Endothelial cell of umbilical vein (primary cell): ENCODE measurements at regions not wholly inside any gene's neighbourhood (a gene's known extent, or its start where the extent isn't known, plus 50 kb on each side); places are given as distances from the start of the nearest gene placed in this dataset.

ENCODE experiments used
- BruUV-seq: library from RNA; stranded (reverse); fragments of 400-500 nt; replicated peaks from 2 replicates; lab custom pipeline; 2021; lab: Mats Ljungman, UMichigan
- CTCF ChIA-PET: fragments of 300-600, 350-600 bp; sonication (Branson Sonifier 250); formaldehyde crosslinking; loops from one replicate; lab custom pipeline; 2021; ENCODE audit warnings: antibody characterized with exemption, inconsistent platforms; lab: Charles Lee
- POLR2A ChIA-PET: fragments of 300-600, 350-600 bp; sonication (Branson Sonifier 250); formaldehyde crosslinking; loops from one replicate; lab custom pipeline; 2021; ENCODE audit warnings: antibody characterized with exemption, inconsistent platforms; lab: Charles Lee
- DNase-seq: peaks from one replicate; pipeline ENCODE4 v3.0.0-alpha.2; 2011; ENCODE audit warnings: low read depth, low spot score
- FAIRE-seq: peaks from 2 replicates; lab custom pipeline; 2011; peaks lifted over from hg19 to GRCh38; lab: Jason Lieb, UNC
- H2AFZ ChIP-seq: 2 replicates; pipeline ENCODE4 v1.6.0; 2012; ENCODE audit warnings: low read depth, low read length, control low read depth, inconsistent platforms
- H3K27ac ChIP-seq: 2 replicates; pipeline ENCODE4 v1.5.1; 2011; ENCODE audit warnings: low read depth, mild to moderate bottlenecking, control low read depth, low read length, moderate library complexity; ENCODE audit not compliant: insufficient read depth
- H3K27me3 ChIP-seq, 2 experiments: 2 replicates each; pipeline versions ENCODE4 v1.6.0 to v1.6.1; 2011; ENCODE audit warnings: low read length in 2 of 2, mixed read lengths in 1 of 2; ENCODE audit not compliant: control insufficient read depth in 2 of 2, insufficient read depth in 2 of 2
- H3K36me3 ChIP-seq, 2 experiments: 2 replicates in 1 of 2; 3 replicates in 1 of 2; pipeline ENCODE4 v1.5.1; 2011; ENCODE audit warnings: low read length in 2 of 2, mild to moderate bottlenecking in 1 of 2, moderate library complexity in 1 of 2; ENCODE audit not compliant: control insufficient read depth in 2 of 2, insufficient read depth in 2 of 2; ENCODE audit errors: extremely low read depth in 1 of 2
- H3K4me1 ChIP-seq: 3 replicates; pipeline ENCODE4 v1.5.1; 2011; ENCODE audit warnings: mild to moderate bottlenecking, low read length; ENCODE audit not compliant: control insufficient read depth, insufficient read depth; ENCODE audit errors: extremely low read depth
- H3K4me2 ChIP-seq: 2 replicates; pipeline ENCODE4 v1.6.1; 2011; ENCODE audit warnings: low read length, control low read depth, mixed read lengths; ENCODE audit not compliant: insufficient read depth
- H3K4me3 ChIP-seq, 3 experiments: fragments of 200-600 bp in 1 of 3; sonication (generic), shearing (Covaris generic) in 1 of 3; replicated peaks in 1 of 3; 2 replicates each; pipeline ENCODE4 v1.5.1; 2011 to 2016; ENCODE audit warnings: control low read depth in 3 of 3, low read length in 3 of 3, mild to moderate bottlenecking in 2 of 3, inconsistent platforms in 1 of 3, low read depth in 1 of 3, moderate library complexity in 1 of 3; ENCODE audit not compliant: insufficient read depth in 1 of 3
- H3K79me2 ChIP-seq: 2 replicates; pipeline ENCODE4 v1.6.0; 2012; ENCODE audit warnings: low read length, inconsistent platforms; ENCODE audit not compliant: control insufficient read depth, insufficient read depth
- H3K9ac ChIP-seq: replicated peaks from 2 replicates; pipeline ENCODE3; 2011; ENCODE audit warnings: low read length, control low read depth; ENCODE audit not compliant: insufficient read depth; ENCODE audit errors: extremely low read depth
- H3K9me1 ChIP-seq: replicated peaks from 3 replicates; pipeline ENCODE4 v1.6.0; 2011; ENCODE audit warnings: mild to moderate bottlenecking, low read length; ENCODE audit not compliant: control insufficient read depth, insufficient read depth; ENCODE audit errors: extremely low read depth
- H3K9me3 ChIP-seq: replicated peaks from 2 replicates; pipeline ENCODE4 v1.5.1; 2012; ENCODE audit warnings: low read length, inconsistent platforms; ENCODE audit not compliant: control insufficient read depth, insufficient read depth
- H4K20me1 ChIP-seq: replicated peaks from 2 replicates; pipeline ENCODE3; 2011; ENCODE audit warnings: mild to moderate bottlenecking, low read length; ENCODE audit not compliant: control insufficient read depth, insufficient read depth; ENCODE audit errors: extremely low read depth
- EZH2 ChIP-seq: IDR thresholded peaks from 2 replicates; pipeline ENCODE4 v1.6.1; 2012; ENCODE audit warnings: borderline replicate concordance, low read depth, mild to moderate bottlenecking, moderate library complexity, low read length, inconsistent platforms; ENCODE audit not compliant: severe bottlenecking
- FOS ChIP-seq: IDR thresholded peaks from 2 replicates; pipeline ENCODE4 v1.6.1; 2011; ENCODE audit warnings: mild to moderate bottlenecking, low read length, moderate library complexity, borderline replicate concordance; ENCODE audit not compliant: insufficient read depth
- GATA2 ChIP-seq: IDR thresholded peaks from 2 replicates; pipeline ENCODE4 v1.7.0; 2011; ENCODE audit warnings: low read depth, mild to moderate bottlenecking, moderate library complexity, mixed read lengths, low read length; ENCODE audit not compliant: insufficient read length, insufficient read depth
- POLR2A ChIP-seq: IDR thresholded peaks from 2 replicates; pipeline ENCODE4 v1.6.1; 2012; ENCODE audit warnings: low read depth, mild to moderate bottlenecking, control low read depth, low read length
- dilution Hi-C: fragments of 300-500 bp; cut with MboI; formaldehyde crosslinking; loops from one replicate; pipeline ENCODE4 v1.15.0; 2019; ENCODE audit warnings: low sequenced_read_pairs; ENCODE audit not compliant: extremely low pct_ligation_motif_present
- intact Hi-C: fragments of 100-400 bp; cut with micrococcal nuclease; formaldehyde crosslinking; loops from one replicate; pipeline ENCODE4 v1.10.0; 2022

GRCh38 chr7:106418094-106418493, 133.3 kb upstream of the NAMPT start:
- BruUV-seq: no TSS peak
- FAIRE-seq (peak; percentile 66), DNase-seq (peak; percentile 54)
- H3K4me3 ChIP-seq: no peak overlapping the region
- H2AFZ ChIP-seq: no peak overlapping the region
- no peak overlapping the region for H3K4me2 ChIP-seq
- H3K4me1 ChIP-seq: peaks cover 9% of the 10 kb centered on the region
- ChIA-PET CTCF (interaction anchor here (1.0 kb wide), 2 partner anchors 16 to 241 kb away, joined by 3 to 4 read pairs; no protein-coding TSS in a partner anchor), POLR2A (no interaction called here)
- intact Hi-C loops: no loop called here
- H3K36me3 ChIP-seq: no peaks in the 10 kb centered on the region
- no peak overlapping the region for H3K27ac ChIP-seq
- H3K9ac ChIP-seq: no peak overlapping the region
- no peaks in the 10 kb centered on the region for H3K9me3 ChIP-seq
- H3K27me3 ChIP-seq: no peaks in the 10 kb centered on the region
- no peaks in the 10 kb centered on the region for H4K20me1 ChIP-seq
- no peaks in the 10 kb centered on the region for H3K9me1 ChIP-seq
- H3K79me2 ChIP-seq: no peaks in the 10 kb centered on the region
- no peak for TF ChIP-seq FOS
- TF ChIP-seq EZH2: no peak
- dilution Hi-C loops: no loop called here

- TF ChIP-seq POLR2A (no peak), FOS (peak; percentile 53), GATA2 (peak; percentile 68)
- CTCF ChIA-PET: interaction anchor here (1.0 kb wide), 2 partner anchors 15 to 241 kb away, joined by 3 to 4 read pairs; no protein-coding TSS in a partner anchor
- peaks cover 9% of the 10 kb centered on the region for H3K4me1 ChIP-seq
- H3K9ac ChIP-seq: no peak overlapping the region
- no peaks in the 10 kb centered on the region for H4K20me1 ChIP-seq
- intact Hi-C loops (no loop called here), dilution Hi-C loops (no loop called here)
- H3K9me3 ChIP-seq: no peaks in the 10 kb centered on the region
- no peak overlapping the region for H2AFZ ChIP-seq
- FAIRE-seq (peak; percentile 28), DNase-seq (peak; percentile 25)
- POLR2A ChIA-PET: no interaction called here
- no peak overlapping the region for H3K4me2 ChIP-seq
- no peaks in the 10 kb centered on the region for H3K79me2 ChIP-seq
- no peak overlapping the region for H3K27ac ChIP-seq
- no peaks in the 10 kb centered on the region for H3K9me1 ChIP-seq
- no TSS peak for BruUV-seq
- H3K36me3 ChIP-seq: no peaks in the 10 kb centered on the region
- no peaks in the 10 kb centered on the region for H3K27me3 ChIP-seq
- H3K4me3 ChIP-seq: no peak overlapping the region
Observed at GRCh38 chr7:106417273-106417902, 132.6 kb upstream of the NAMPT start.
